Parathyroid adenoma (tissue), 2 donors: ENCODE measurements at regions not wholly inside any gene's neighbourhood (a gene's known extent, or its start where the extent isn't known, plus 50 kb on each side); places are given as distances from the start of the nearest gene placed in this dataset.

Experiments
- H2AFZ ChIP-seq: fragments of 300-600 bp; sonication (generic); one replicate; pipeline ENCODE4 v1.7.0; 2017; ENCODE audit warnings: antibody characterized with exemption, mild to moderate bottlenecking
- H3K27ac ChIP-seq: fragments of 300-600 bp; sonication (generic); one replicate; pipeline ENCODE4 v1.7.0; 2017
- H3K27me3 ChIP-seq: fragments of 300-600 bp; sonication (generic); one replicate; pipeline ENCODE4 v1.7.0; 2017; ENCODE audit warnings: low read length; ENCODE audit not compliant: control insufficient read depth, insufficient read depth
- H3K36me3 ChIP-seq: fragments of 300-600 bp; sonication (generic); one replicate; pipeline ENCODE4 v1.7.0; 2017; ENCODE audit warnings: low read length; ENCODE audit not compliant: control insufficient read depth, insufficient read depth
- H3K4me1 ChIP-seq: fragments of 300-600 bp; sonication (generic); one replicate; pipeline ENCODE4 v1.7.0; 2017; ENCODE audit warnings: control low read depth
- H3K4me2 ChIP-seq: fragments of 300-600 bp; sonication (generic); one replicate; pipeline ENCODE4 v1.7.0; 2017; ENCODE audit warnings: low read length
- H3K4me3 ChIP-seq: fragments of 300-600 bp; sonication (generic); one replicate; pipeline ENCODE4 v1.7.0; 2017; ENCODE audit warnings: low read depth, low read length
- H3K79me2 ChIP-seq: fragments of 300-600 bp; sonication (generic); one replicate; pipeline ENCODE4 v1.7.0; 2017; ENCODE audit warnings: control low read depth
- H3K9ac ChIP-seq: fragments of 300-600 bp; sonication (generic); one replicate; pipeline ENCODE4 v1.7.0; 2017; ENCODE audit warnings: mild to moderate bottlenecking
- H3K9me3 ChIP-seq: fragments of 300-600 bp; sonication (generic); one replicate; pipeline ENCODE4 v1.7.0; 2017; ENCODE audit warnings: low read length; ENCODE audit not compliant: control insufficient read depth
- TF ChIP-seq, protein P1 (sequence below): fragments of 300-600 bp; sonication (generic); IDR thresholded peaks from one replicate; pipeline ENCODE4 v1.7.0; 2017; ENCODE audit warnings: antibody characterized with exemption, mild to moderate bottlenecking
- donor health status: primary hyperparathyroidism.

DNA sequence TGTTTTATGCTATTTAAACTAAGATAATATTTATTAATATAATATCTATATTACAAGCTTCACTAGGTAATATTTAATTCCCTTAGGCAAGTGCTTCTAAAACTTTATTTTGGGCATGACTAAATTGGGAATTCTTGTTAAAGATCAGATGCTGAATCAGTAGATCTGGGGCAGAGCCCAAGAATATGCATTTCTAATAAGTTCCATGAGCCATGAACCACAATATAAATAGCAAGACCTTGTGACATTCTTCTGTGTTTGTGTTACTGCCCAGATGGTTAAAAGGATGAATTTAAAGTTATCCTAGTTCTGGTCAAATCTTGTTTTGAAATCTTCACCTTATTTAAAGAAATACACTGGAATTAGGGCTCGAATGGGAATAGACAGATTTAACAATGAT is 258.4 kb upstream of the CACNA2D1 start:
- H3K9ac ChIP-seq: no peak overlapping the region

DNA sequence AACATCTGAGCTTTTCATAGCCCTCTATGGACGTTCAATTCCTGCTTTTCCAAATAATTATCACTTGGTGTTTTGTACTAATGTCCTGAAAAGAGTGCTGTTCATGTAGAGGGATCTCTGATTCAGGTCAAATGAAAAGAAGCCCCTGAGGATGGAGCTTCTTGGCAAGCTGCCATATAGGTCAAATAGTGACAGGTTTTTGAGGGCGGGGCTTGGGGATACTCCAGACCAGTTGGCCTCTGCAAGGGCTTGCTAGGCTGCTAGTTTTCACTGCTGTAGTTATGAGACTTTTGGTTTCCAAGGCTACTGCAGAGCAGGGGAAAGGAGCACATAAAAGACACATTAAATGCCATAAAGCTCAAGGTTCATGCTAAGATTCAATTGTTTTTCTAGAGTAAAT is 257.2 kb upstream of the CACNA2D1 start:
- Histone ChIP-seq H3K4me2 (no peak overlapping the region), H3K36me3 (no peaks in the 10 kb centered on the region), H3K4me3 (no peak overlapping the region)

More for the DNA sequence above, 258.4 kb upstream of the CACNA2D1 start:
- no peak overlapping the region for H2AFZ ChIP-seq
- no peak overlapping the region for H3K4me2 ChIP-seq
- TF ChIP-seq, protein P1, sequence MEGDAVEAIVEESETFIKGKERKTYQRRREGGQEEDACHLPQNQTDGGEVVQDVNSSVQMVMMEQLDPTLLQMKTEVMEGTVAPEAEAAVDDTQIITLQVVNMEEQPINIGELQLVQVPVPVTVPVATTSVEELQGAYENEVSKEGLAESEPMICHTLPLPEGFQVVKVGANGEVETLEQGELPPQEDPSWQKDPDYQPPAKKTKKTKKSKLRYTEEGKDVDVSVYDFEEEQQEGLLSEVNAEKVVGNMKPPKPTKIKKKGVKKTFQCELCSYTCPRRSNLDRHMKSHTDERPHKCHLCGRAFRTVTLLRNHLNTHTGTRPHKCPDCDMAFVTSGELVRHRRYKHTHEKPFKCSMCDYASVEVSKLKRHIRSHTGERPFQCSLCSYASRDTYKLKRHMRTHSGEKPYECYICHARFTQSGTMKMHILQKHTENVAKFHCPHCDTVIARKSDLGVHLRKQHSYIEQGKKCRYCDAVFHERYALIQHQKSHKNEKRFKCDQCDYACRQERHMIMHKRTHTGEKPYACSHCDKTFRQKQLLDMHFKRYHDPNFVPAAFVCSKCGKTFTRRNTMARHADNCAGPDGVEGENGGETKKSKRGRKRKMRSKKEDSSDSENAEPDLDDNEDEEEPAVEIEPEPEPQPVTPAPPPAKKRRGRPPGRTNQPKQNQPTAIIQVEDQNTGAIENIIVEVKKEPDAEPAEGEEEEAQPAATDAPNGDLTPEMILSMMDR: no peak
- H3K9me3 ChIP-seq: no peaks in the 10 kb centered on the region
- no peak overlapping the region for H3K4me3 ChIP-seq
- H3K79me2 ChIP-seq: no peaks in the 10 kb centered on the region
- H3K36me3 ChIP-seq: no peaks in the 10 kb centered on the region
- no peaks in the 10 kb centered on the region for H3K27me3 ChIP-seq
- H3K27ac ChIP-seq: no peak overlapping the region
- H3K4me1 ChIP-seq: no peaks in the 10 kb centered on the region

GRCh38 chr7:82699773-82700186 is 256.2 kb upstream of the CACNA2D1 start:
- Histone ChIP-seq H3K9me3 (no peaks in the 10 kb centered on the region), H3K27me3 (no peaks in the 10 kb centered on the region), H2AFZ (no peak overlapping the region), H3K4me2 (no peak overlapping the region), H3K9ac (no peak overlapping the region), H3K4me3 (no peak overlapping the region), H3K79me2 (no peaks in the 10 kb centered on the region), H3K4me1 (no peaks in the 10 kb centered on the region), H3K27ac (no peak overlapping the region), H3K36me3 (no peaks in the 10 kb centered on the region)
- TF ChIP-seq, protein P1: no peak

More for the DNA sequence above, 257.2 kb upstream of the CACNA2D1 start:
- Histone ChIP-seq H3K79me2 (no peaks in the 10 kb centered on the region), H3K9ac (no peak overlapping the region), H3K27ac (no peak overlapping the region), H2AFZ (no peak overlapping the region), H3K27me3 (no peaks in the 10 kb centered on the region), H3K9me3 (no peaks in the 10 kb centered on the region), H3K4me1 (no peaks in the 10 kb centered on the region)
- TF ChIP-seq, protein P1: no peak

- H3K79me2 ChIP-seq: no peaks in the 10 kb centered on the region
- H3K4me3 ChIP-seq: no peak overlapping the region
- H2AFZ ChIP-seq: no peak overlapping the region
- no peaks in the 10 kb centered on the region for H3K4me1 ChIP-seq
- H3K9ac ChIP-seq: no peak overlapping the region
- H3K4me2 ChIP-seq: no peak overlapping the region
- no peaks in the 10 kb centered on the region for H3K27me3 ChIP-seq
- H3K36me3 ChIP-seq: no peaks in the 10 kb centered on the region
- TF ChIP-seq, protein P1: no peak
- H3K9me3 ChIP-seq: no peaks in the 10 kb centered on the region
- H3K27ac ChIP-seq: no peak overlapping the region
Observed at GRCh38 chr7:82697897-82698296, 254.3 kb upstream of the CACNA2D1 start.

GRCh38 chr7:82696631-82697030 is 253.1 kb upstream of the CACNA2D1 start:
- TF ChIP-seq, protein P1: no peak
- Histone ChIP-seq H3K4me2 (no peak overlapping the region), H3K79me2 (no peaks in the 10 kb centered on the region), H3K36me3 (no peaks in the 10 kb centered on the region), H2AFZ (no peak overlapping the region), H3K9ac (no peak overlapping the region), H3K27me3 (no peaks in the 10 kb centered on the region), H3K4me1 (no peaks in the 10 kb centered on the region), H3K4me3 (no peak overlapping the region), H3K27ac (no peak overlapping the region), H3K9me3 (no peaks in the 10 kb centered on the region)
